CD14-positive monocyte (primary cell): ENCODE measurements at regions not wholly inside any gene's neighbourhood (a gene's known extent, or its start where the extent isn't known, plus 50 kb on each side); places are given as distances from the start of the nearest gene placed in this dataset.
A peak's percentile ranks its signal among the peaks of the same experiment; 100 is the strongest.

Experiments
- DNase-seq, 3 donors: peaks; one replicate each; pipeline ENCODE4 v3.0.0-alpha.2; 2011 to 2022
- H2AFZ ChIP-seq: 2 replicates; pipeline ENCODE4 v1.6.0; 2012; ENCODE audit warnings: mild to moderate bottlenecking, low read depth, low read length, inconsistent platforms; ENCODE audit not compliant: insufficient read depth, poor library complexity, severe bottlenecking
- H3K27ac ChIP-seq, 2 donors: 1 replicate in 1 of 2; 2 replicates in 1 of 2; pipeline ENCODE4 v1.5.1; 2012 to 2013; ENCODE audit warnings: low read length in 2 of 2, control low read depth in 1 of 2, inconsistent platforms in 1 of 2, low read depth in 1 of 2, mild to moderate bottlenecking in 1 of 2
- H3K27me3 ChIP-seq, 2 donors: one replicate each; pipeline versions ENCODE4 v1.6.0 to v1.6.1; 2011 to 2013; ENCODE audit warnings: low read length in 2 of 2; ENCODE audit not compliant: control insufficient read depth in 2 of 2, insufficient read depth in 2 of 2
- H3K36me3 ChIP-seq, 2 donors: replicated peaks in 1 of 2; 1 replicate in 1 of 2; 2 replicates in 1 of 2; pipeline versions ENCODE4 v1.5.1 to v1.6.1; 2012 to 2013; ENCODE audit warnings: low read length in 2 of 2, control low read depth in 1 of 2, inconsistent platforms in 1 of 2, mild to moderate bottlenecking in 1 of 2; ENCODE audit not compliant: insufficient read depth in 2 of 2, control insufficient read depth in 1 of 2
- H3K4me1 ChIP-seq, 2 donors: 1 replicate in 1 of 2; 2 replicates in 1 of 2; pipeline versions ENCODE4 v1.5.1 to v1.6.1; 2012 to 2013; ENCODE audit warnings: low read length in 2 of 2, control low read depth in 1 of 2, inconsistent platforms in 1 of 2, mild to moderate bottlenecking in 1 of 2, moderate library complexity in 1 of 2; ENCODE audit not compliant: insufficient read depth in 2 of 2, control insufficient read depth in 1 of 2
- H3K4me2 ChIP-seq: replicated peaks from 2 replicates; pipeline ENCODE3; 2012; ENCODE audit warnings: low read length, moderate library complexity, mild to moderate bottlenecking; ENCODE audit not compliant: poor library complexity, severe bottlenecking; ENCODE audit errors: extremely low read depth
- H3K4me3 ChIP-seq, 3 experiments: fragments of 200-600 bp in 1 of 3; sonication (generic) in 1 of 3; replicated peaks in 1 of 3; 1 replicate in 2 of 3; 2 replicates in 1 of 3; pipeline ENCODE4 v1.5.1; 2011 to 2013; ENCODE audit warnings: low read length in 3 of 3, mild to moderate bottlenecking in 3 of 3, control low read depth in 2 of 3, low read depth in 2 of 3, inconsistent platforms in 1 of 3, moderate library complexity in 1 of 3
- H3K79me2 ChIP-seq: 2 replicates; pipeline ENCODE4 v1.6.0; 2012; ENCODE audit warnings: mild to moderate bottlenecking, control low read depth, inconsistent platforms, low read length, moderate library complexity; ENCODE audit not compliant: insufficient read depth
- H3K9ac ChIP-seq: 2 replicates; pipeline ENCODE4 v1.6.0; 2017; ENCODE audit warnings: low read length, mild to moderate bottlenecking; ENCODE audit not compliant: insufficient read depth, poor library complexity, severe bottlenecking
- H3K9me3 ChIP-seq, 2 donors: replicated peaks in 1 of 2; 1 replicate in 1 of 2; 2 replicates in 1 of 2; pipeline versions ENCODE4 v1.5.1 to v1.6.1; 2012 to 2013; ENCODE audit warnings: low read length in 2 of 2, control low read depth in 1 of 2; ENCODE audit not compliant: control insufficient read depth in 1 of 2, insufficient read depth in 1 of 2
- H4K20me1 ChIP-seq: 2 replicates; pipeline ENCODE4 v1.6.0; 2012; ENCODE audit warnings: mild to moderate bottlenecking, low read length, control low read depth, moderate library complexity; ENCODE audit not compliant: insufficient read depth
- H3K27ac Mint-ChIP-seq, 7 donors: one replicate each; pipeline ENCODE4 v1.8.0; 2020; ENCODE audit warnings: mild to moderate bottlenecking in 7 of 7, mixed read lengths in 7 of 7, moderate library complexity in 6 of 7, inconsistent platforms in 2 of 7
- H3K27me3 Mint-ChIP-seq, 3 donors: one replicate each; pipeline ENCODE4 v1.8.0; 2021 to 2022; ENCODE audit warnings: low read depth in 3 of 3, mild to moderate bottlenecking in 3 of 3, mixed read lengths in 3 of 3, moderate library complexity in 3 of 3, inconsistent platforms in 1 of 3
- H3K36me3 Mint-ChIP-seq, 2 donors: one replicate each; pipeline ENCODE4 v1.8.0; 2020; ENCODE audit warnings: mixed read lengths in 2 of 2, inconsistent platforms in 1 of 2, mild to moderate bottlenecking in 1 of 2
- H3K4me1 Mint-ChIP-seq: one replicate; pipeline ENCODE4 v1.8.0; 2020; ENCODE audit warnings: mild to moderate bottlenecking, mixed read lengths
- H3K4me3 Mint-ChIP-seq, 2 donors: one replicate each; pipeline ENCODE4 v1.8.0; 2020; ENCODE audit warnings: mild to moderate bottlenecking in 2 of 2, mixed read lengths in 2 of 2, moderate library complexity in 1 of 2
- H3K9me3 Mint-ChIP-seq, 7 donors: one replicate each; pipeline ENCODE4 v1.8.0; 2020 to 2022; ENCODE audit warnings: mixed read lengths in 7 of 7, mild to moderate bottlenecking in 6 of 7, moderate library complexity in 6 of 7, inconsistent platforms in 2 of 7
- CTCF ChIP-seq: fragments of 200-600 bp; IDR thresholded peaks from one replicate; pipeline ENCODE4 v1.8.0; 2022; ENCODE audit warnings: antibody characterized with exemption, mild to moderate bottlenecking
- WGBS: methylation state at CpG from one replicate; pipeline ENCODE4 v1.1.5; 2013; ENCODE audit warnings: missing lambda C conversion rate; ENCODE audit not compliant: insufficient coverage; 5-methylcytosine and 5-hydroxymethylcytosine counted together
- intact Hi-C, 2 donors: fragments of 100-400 bp; cut with micrococcal nuclease; formaldehyde crosslinking; loops; one replicate each; pipeline versions ENCODE4 v1.15.0 to v1.15.1; 2023

GRCh38 chr11:134879931-134880330 is 467.9 kb upstream of the B3GAT1 start:
- TF ChIP-seq CTCF, result no peak
- no peaks in the 10 kb centered on the region for H3K9me3 ChIP-seq
- WGBS, result 93% methylated on average over 2 of the region's 3 CpGs
- no peak overlapping the region for H3K9ac ChIP-seq
- H3K27me3 Mint-ChIP-seq, result peaks cover 2 to 7% (median 3%) of the 10 kb centered on the region in 3 donors
- intact Hi-C loops, result no loop called here
- no peak overlapping the region for H2AFZ ChIP-seq
- H3K4me1 ChIP-seq, result no peaks in the 10 kb centered on the region
- no peak overlapping the region for H3K4me3 Mint-ChIP-seq
- H3K36me3 ChIP-seq, result no peaks in the 10 kb centered on the region
- H3K4me3 ChIP-seq, result no peak overlapping the region
- H4K20me1 ChIP-seq, result no peaks in the 10 kb centered on the region
- H3K4me1 Mint-ChIP-seq, result no peaks in the 10 kb centered on the region
- no peaks in the 10 kb centered on the region for H3K79me2 ChIP-seq
- H3K27ac ChIP-seq, result no peak overlapping the region
- no peaks in the 10 kb centered on the region for H3K27me3 ChIP-seq
- no peaks in the 10 kb centered on the region for H3K9me3 Mint-ChIP-seq
- no peaks in the 10 kb centered on the region for H3K36me3 Mint-ChIP-seq
- H3K27ac Mint-ChIP-seq, result no peak overlapping the region
- no peak for DNase-seq
- H3K4me2 ChIP-seq, result no peak overlapping the region

GRCh38 chr11:134879341-134879740 is 467.3 kb upstream of the B3GAT1 start:
- no peak for TF ChIP-seq CTCF
- H3K27ac Mint-ChIP-seq, result peak overlapping the region in 1 of 7 donors; percentile 51
- H3K4me3 Mint-ChIP-seq, result no peak overlapping the region
- Histone ChIP-seq H3K27me3 (no peaks in the 10 kb centered on the region), H3K27ac (no peak overlapping the region), H3K4me2 (no peak overlapping the region), H3K36me3 (no peaks in the 10 kb centered on the region), H3K79me2 (no peaks in the 10 kb centered on the region), H4K20me1 (no peaks in the 10 kb centered on the region), H3K9ac (no peak overlapping the region), H3K4me3 (no peak overlapping the region), H3K4me1 (no peaks in the 10 kb centered on the region), H2AFZ (no peak overlapping the region), H3K9me3 (no peaks in the 10 kb centered on the region)
- H3K4me1 Mint-ChIP-seq, result no peaks in the 10 kb centered on the region
- no peak for DNase-seq
- WGBS, result 73% methylated on average over 3 of the region's 4 CpGs
- intact Hi-C loops, result no loop called here
- peaks cover 2 to 9% (median 2%) of the 10 kb centered on the region in 3 donors for H3K27me3 Mint-ChIP-seq
- no peaks in the 10 kb centered on the region for H3K36me3 Mint-ChIP-seq
- no peaks in the 10 kb centered on the region for H3K9me3 Mint-ChIP-seq
